Body of pancreas (tissue), 4 donors: ENCODE measurements at regions not wholly inside any gene's neighbourhood (a gene's known extent, or its start where the extent isn't known, plus 50 kb on each side); places are given as distances from the start of the nearest gene placed in this dataset.

Experiments
- ATAC-seq: fragments of 150-250 bp; one replicate; pipeline ENCODE4 v1.9.1; 2016
- DNase-seq, 4 donors: peaks; one replicate each; pipeline ENCODE4 v3.0.0-alpha.2; 2019
- H3K27ac ChIP-seq, 4 donors: fragments of 200-600 bp; sonication (generic); 1 replicate in 3 of 4; 2 replicates in 1 of 4; pipeline versions ENCODE4 v1.5.1 to v1.6.1; 2016 to 2019; ENCODE audit warnings: mild to moderate bottlenecking in 1 of 4, mixed read lengths in 1 of 4, moderate library complexity in 1 of 4
- H3K27me3 ChIP-seq, 2 donors: fragments of 200-600 bp; sonication (generic); one replicate each; pipeline ENCODE4 v1.6.0; 2016; ENCODE audit warnings: mild to moderate bottlenecking in 1 of 2
- H3K36me3 ChIP-seq, 2 donors: fragments of 200-600 bp; sonication (generic); replicated peaks in 1 of 2; 2 replicates each; pipeline ENCODE4 v1.5.1; 2016; ENCODE audit warnings: low read depth in 2 of 2; ENCODE audit not compliant: insufficient read depth in 1 of 2
- H3K4me1 ChIP-seq: fragments of 200-600 bp; sonication (generic); one replicate; pipeline ENCODE4 v1.6.0; 2016
- H3K4me3 ChIP-seq, 2 donors: fragments of 200-600 bp; sonication (generic); 1 replicate in 1 of 2; 2 replicates in 1 of 2; pipeline ENCODE4 v1.5.1; 2016 to 2019
- H3K9me3 ChIP-seq, 3 donors: fragments of 200-600 bp; sonication (generic); 1 replicate in 2 of 3; 2 replicates in 1 of 3; pipeline ENCODE4 v1.5.1; 2016
- CTCF ChIP-seq, 7 experiments: fragments of 450-650 bp in 4 of 7; fragments of 200-600 bp in 3 of 7; sonication (generic) in 3 of 7; IDR thresholded peaks; one replicate each; pipeline ENCODE4 v1.5.1; 2016 to 2019; ENCODE audit warnings: antibody characterized with exemption in 7 of 7
- POLR2A ChIP-seq, 3 donors: fragments of 450-650 bp; IDR thresholded peaks; one replicate each; pipeline ENCODE4 v1.6.1; 2016; ENCODE audit warnings: antibody characterized with exemption in 3 of 3, mild to moderate bottlenecking in 2 of 3
- WGBS, 2 donors: methylation state at CpG; one replicate each; pipeline ENCODE4 v1.1.5; 2017; 5-methylcytosine and 5-hydroxymethylcytosine counted together
- intact Hi-C: fragments of 100-400 bp; cut with DNase I; formaldehyde crosslinking; loops from one replicate; pipeline ENCODE4 v1.15.1; 2023

GRCh38 chr3:110753516-110753915, 318.1 kb upstream of the NECTIN3 start:
- Histone ChIP-seq H3K4me3 (no peak overlapping the region), H3K27me3 (no peaks in the 10 kb centered on the region), H3K4me1 (no peaks in the 10 kb centered on the region), H3K36me3 (no peaks in the 10 kb centered on the region), H3K9me3 (no peaks in the 10 kb centered on the region), H3K27ac (no peak overlapping the region)
- no peak for TF ChIP-seq POLR2A (IDR thresholded peaks at IDR 0.05)
- TF ChIP-seq CTCF (IDR thresholded peaks at IDR 0.05) = no peak
- ATAC-seq (no peak), DNase-seq (no peak)
- intact Hi-C loops = no loop called here
- 95 to 97% methylated on average over 1 of the region's 1 CpG for WGBS, 2 donors

- Histone ChIP-seq H3K9me3 (no peaks in the 10 kb centered on the region), H3K4me3 (no peak overlapping the region), H3K27ac (no peak overlapping the region), H3K27me3 (no peaks in the 10 kb centered on the region), H3K36me3 (no peaks in the 10 kb centered on the region), H3K4me1 (no peaks in the 10 kb centered on the region)
- DNase-seq (peak in 1 of 4 donors; percentile 21), ATAC-seq (no peak)
- 41 to 47% methylated on average over 3 of the region's 3 CpGs for WGBS, 2 donors
- TF ChIP-seq CTCF (IDR thresholded peaks at IDR 0.05) (no peak), POLR2A (IDR thresholded peaks at IDR 0.05) (no peak)
- intact Hi-C loops = no loop called here
Measured at GRCh38 chr3:110754212-110754916, 317.3 kb upstream of the NECTIN3 start.

GRCh38 chr3:110755345-110755744, 316.3 kb upstream of the NECTIN3 start:
- Histone ChIP-seq H3K27me3 (no peaks in the 10 kb centered on the region), H3K27ac (no peak overlapping the region), H3K9me3 (no peaks in the 10 kb centered on the region), H3K4me1 (no peaks in the 10 kb centered on the region), H3K4me3 (no peak overlapping the region), H3K36me3 (no peaks in the 10 kb centered on the region)
- intact Hi-C loops = no loop called here
- WGBS, 2 donors = 65 to 68% methylated on average over 7 of the region's 7 CpGs
- ATAC-seq (no peak), DNase-seq (no peak)
- TF ChIP-seq POLR2A (IDR thresholded peaks at IDR 0.05) = no peak

- ATAC-seq (no peak), DNase-seq (no peak)
- Histone ChIP-seq H3K27me3 (no peaks in the 10 kb centered on the region), H3K9me3 (no peaks in the 10 kb centered on the region), H3K27ac (no peak overlapping the region), H3K36me3 (no peaks in the 10 kb centered on the region), H3K4me3 (no peak overlapping the region), H3K4me1 (no peaks in the 10 kb centered on the region)
- intact Hi-C loops = no loop called here
- TF ChIP-seq POLR2A (IDR thresholded peaks at IDR 0.05) = no peak
- TF ChIP-seq CTCF (IDR thresholded peaks at IDR 0.05) = no peak
- WGBS, 2 donors = 89 to 91% methylated on average over 6 of the region's 6 CpGs
Measured at GRCh38 chr3:110756705-110757104, 314.9 kb upstream of the NECTIN3 start.

GRCh38 chr3:110758208-110758607, 313.4 kb upstream of the NECTIN3 start:
- TF ChIP-seq CTCF (IDR thresholded peaks at IDR 0.05) = no peak
- no peak for TF ChIP-seq POLR2A (IDR thresholded peaks at IDR 0.05)
- Histone ChIP-seq H3K36me3 (no peaks in the 10 kb centered on the region), H3K27me3 (no peaks in the 10 kb centered on the region), H3K9me3 (no peaks in the 10 kb centered on the region), H3K4me3 (no peak overlapping the region), H3K27ac (no peak overlapping the region), H3K4me1 (no peaks in the 10 kb centered on the region)
- no peak for ATAC-seq
- intact Hi-C loops = no loop called here
- no peak for DNase-seq
- WGBS, 2 donors = 65% methylated on average over 2 of the region's 2 CpGs
